NCI-H446 treated with DMSO at 0.1 percent for 48 hours (cell line): ENCODE measurements at regions not wholly inside any gene's neighbourhood (a gene's known extent, or its start where the extent isn't known, plus 50 kb on each side); places are given as distances from the start of the nearest gene placed in this dataset.
"Not testable (repeated sequence)": the region's sequence is repeated elsewhere in the genome, so short reads cannot be mapped to it uniquely, and the experiment has no call there.

ENCODE experiments used
- DNase-seq: peaks from one replicate; lab custom pipeline; 2025; lab: John Stamatoyannopoulos, UW

- peak; percentile 24 for DNase-seq
These were observed 53.9 kb downstream of the OTOR start for GRCh38 chr20:16801919-16802651.

GRCh38 chr20:16802652-16802935 is 54.4 kb downstream of the OTOR start:
- DNase-seq: no peak

GRCh38 chr20:16803965-16804792 is 56.0 kb downstream of the OTOR start:
- DNase-seq: peak; percentile 46

- DNase-seq: no peak
These were observed 56.6 kb downstream of the OTOR start for GRCh38 chr20:16804793-16805187.

GRCh38 chr20:16806061-16806460 is 57.9 kb downstream of the OTOR start:
- DNase-seq: no peak

- no peak for DNase-seq
These were observed 58.7 kb downstream of the OTOR start for GRCh38 chr20:16806886-16807285.

- DNase-seq: peak; percentile 26
These were observed 60.6 kb downstream of the OTOR start for GRCh38 chr20:16808796-16809195.

GRCh38 chr20:16810216-16810615 is 62.1 kb downstream of the OTOR start:
- DNase-seq: no peak

GRCh38 chr20:16816192-16816591 is 68.0 kb downstream of the OTOR start:
- DNase-seq: no peak

GRCh38 chr20:16819483-16819882 is 71.3 kb downstream of the OTOR start:
- no peak for DNase-seq

- peak; percentile 18 for DNase-seq
These were observed 73.3 kb downstream of the OTOR start for GRCh38 chr20:16821211-16822089.

- no peak for DNase-seq
These were observed 76.5 kb downstream of the OTOR start for GRCh38 chr20:16824664-16825063.

- no peak for DNase-seq
These were observed 80.6 kb downstream of the OTOR start for GRCh38 chr20:16828666-16829305.

GRCh38 chr20:16835690-16836089 is 87.5 kb downstream of the OTOR start:
- not testable (repeated sequence) for DNase-seq

- no peak for DNase-seq
These were observed 94.4 kb downstream of the OTOR start for GRCh38 chr20:16842486-16843120.

GRCh38 chr20:16844406-16844805 is 96.2 kb downstream of the OTOR start:
- DNase-seq: no peak

GRCh38 chr20:16846006-16846405 is 97.8 kb downstream of the OTOR start:
- no peak for DNase-seq

GRCh38 chr20:16848061-16848460 is 99.9 kb downstream of the OTOR start:
- no peak for DNase-seq

- no peak for DNase-seq
These were observed 100.4 kb downstream of the OTOR start for GRCh38 chr20:16848526-16848925.

GRCh38 chr20:16860914-16861313 is 112.8 kb downstream of the OTOR start:
- DNase-seq: no peak

- no peak for DNase-seq
These were observed 113.5 kb downstream of the OTOR start for GRCh38 chr20:16861708-16862107.

GRCh38 chr20:16863303-16863702 is 115.1 kb downstream of the OTOR start:
- DNase-seq: no peak
